ENCODE measurements at regions not wholly inside any gene's neighbourhood (a gene's known extent, or its start where the extent isn't known, plus 50 kb on each side); places are given as distances from the start of the nearest gene placed in this dataset.
A peak's percentile ranks its signal among the peaks of the same experiment; 100 is the strongest.

DNA sequence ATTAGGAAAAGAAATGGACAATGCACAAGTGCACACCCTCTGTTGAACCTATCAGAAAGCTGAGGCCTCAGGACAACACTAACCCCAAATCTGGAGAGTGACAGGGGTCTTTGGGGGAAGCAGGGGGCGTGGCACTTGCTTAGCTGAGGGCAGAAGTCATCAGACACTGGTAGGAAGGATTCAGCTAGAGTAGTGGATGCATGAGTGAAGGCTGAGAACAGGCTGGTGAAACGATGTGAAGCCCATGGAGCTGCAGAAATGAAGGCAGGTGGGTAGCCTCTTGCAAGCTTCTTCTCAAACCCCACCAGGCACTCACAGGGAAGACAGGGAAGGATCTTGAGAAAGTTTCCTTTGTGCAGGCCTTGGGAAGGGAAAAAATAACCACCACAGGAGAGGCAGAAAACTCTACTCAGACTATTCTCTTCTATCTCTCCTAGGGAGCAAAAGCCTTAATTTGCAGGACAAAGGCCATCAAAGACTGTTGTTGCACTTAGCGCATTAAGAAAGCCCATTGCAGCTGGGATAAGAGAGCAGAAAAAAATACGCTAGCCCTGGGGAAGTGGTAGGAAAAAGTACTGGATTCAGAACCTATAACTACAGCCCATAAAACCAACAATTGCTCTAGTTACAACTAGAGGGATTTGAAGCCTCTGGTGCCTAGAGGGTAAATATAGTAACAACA, 193.3 kb upstream of the ZNF536 start:
- in situ Hi-C loops (cut with HindIII; ENCODE audit: low pct_unique_long_range_greater_than_20kb, low sequenced_read_pairs) = no loop called here
- no peak for TF ChIP-seq JUND (IDR thresholded peaks at IDR 0.05; ENCODE audit: low read depth)
- DNase-seq (ENCODE audit: low read depth in 1 of 2, low spot score in 1 of 2) = no peak

DNA sequence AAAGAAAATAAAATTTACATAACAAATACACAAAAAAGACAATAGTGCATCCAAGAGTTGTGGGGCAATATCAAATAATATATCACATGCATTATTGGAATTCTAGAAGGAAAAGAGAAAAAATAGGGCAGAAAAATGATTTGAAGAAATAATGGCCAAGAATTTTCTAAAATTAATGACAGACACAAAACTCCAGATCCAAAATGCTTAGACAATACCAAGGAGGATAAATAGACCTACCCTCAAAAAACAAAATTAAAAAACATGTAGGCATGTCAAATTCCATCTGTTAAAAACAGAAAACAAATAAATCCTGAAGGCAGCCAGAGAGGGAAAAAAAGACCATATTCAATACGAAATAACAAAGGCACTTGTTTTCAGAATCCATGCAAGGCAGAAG, 191.5 kb upstream of the ZNF536 start:
- no peak for DNase-seq (ENCODE audit: low read depth in 1 of 2, low spot score in 1 of 2)
- in situ Hi-C loops (cut with HindIII; ENCODE audit: low pct_unique_long_range_greater_than_20kb, low sequenced_read_pairs) = no loop called here
- TF ChIP-seq JUND (IDR thresholded peaks at IDR 0.05; ENCODE audit: low read depth) = no peak

DNA sequence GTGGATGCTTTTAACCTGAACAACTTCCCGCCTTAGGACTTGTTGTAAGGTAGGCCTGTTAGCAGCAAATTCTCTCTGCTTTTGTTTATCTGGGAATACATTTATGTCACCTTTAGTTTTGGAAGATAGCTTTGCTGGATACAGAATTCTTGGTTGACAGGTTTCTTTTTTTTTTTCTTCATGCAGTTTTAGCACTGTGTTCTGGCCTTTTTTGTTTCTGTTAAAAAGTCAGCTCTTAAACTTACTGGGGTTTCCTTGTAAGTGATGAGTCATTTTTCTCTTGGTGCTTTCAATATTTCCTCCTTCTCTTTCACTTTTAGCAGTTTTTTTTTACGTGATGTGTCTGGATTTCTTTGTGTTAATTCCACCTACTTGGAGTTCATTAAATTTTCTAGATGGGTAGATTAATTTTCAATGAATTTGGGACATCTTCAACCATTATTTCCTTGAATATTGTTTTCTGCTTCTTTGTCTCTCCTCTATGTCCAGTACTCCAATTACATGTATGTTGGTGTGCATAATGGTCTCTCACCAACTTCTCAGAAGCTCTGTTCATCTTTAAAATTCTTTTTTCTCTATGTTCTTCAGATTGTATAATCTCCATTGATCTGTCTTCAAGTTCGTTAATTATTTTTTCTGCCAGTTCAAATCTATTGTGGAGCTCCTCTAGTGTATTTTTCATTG, 188.2 kb upstream of the ZNF536 start:
- no peak for DNase-seq (ENCODE audit: low read depth in 1 of 2, low spot score in 1 of 2)
- in situ Hi-C loops (cut with HindIII; ENCODE audit: low pct_unique_long_range_greater_than_20kb, low sequenced_read_pairs) = no loop called here
- TF ChIP-seq JUND (IDR thresholded peaks at IDR 0.05; ENCODE audit: low read depth) = no peak

DNA sequence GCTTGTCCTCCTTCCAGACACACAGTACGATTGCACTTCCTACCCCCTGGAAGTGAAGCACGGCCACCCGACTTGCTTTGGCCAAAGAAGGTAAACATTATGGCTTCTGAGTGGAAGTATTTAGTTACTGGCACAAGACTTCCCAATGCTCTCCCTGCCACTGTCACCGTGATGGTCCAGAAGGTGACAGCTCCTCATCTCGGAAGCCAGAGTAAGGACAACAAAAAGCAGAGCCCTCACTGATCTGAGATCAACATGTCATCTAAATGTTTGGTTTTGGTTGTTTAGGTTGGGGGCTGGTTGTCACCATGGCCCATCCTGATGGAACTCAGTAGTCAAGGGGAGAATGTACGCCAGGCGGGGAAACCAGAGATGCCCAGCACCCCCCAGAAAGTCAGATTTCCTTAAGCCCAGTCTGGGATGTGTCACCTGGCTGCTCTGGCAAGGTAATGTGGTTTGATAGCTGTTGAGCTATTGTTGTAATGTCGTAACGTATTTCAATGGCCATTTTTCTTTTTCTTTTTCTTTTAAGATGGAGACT, 170.1 kb upstream of the ZNF536 start:
- no peak for DNase-seq (ENCODE audit: low read depth in 1 of 2, low spot score in 1 of 2)
- in situ Hi-C loops (cut with HindIII; ENCODE audit: low pct_unique_long_range_greater_than_20kb, low sequenced_read_pairs) = no loop called here
- no peak for TF ChIP-seq JUND (IDR thresholded peaks at IDR 0.05; ENCODE audit: low read depth)

DNA sequence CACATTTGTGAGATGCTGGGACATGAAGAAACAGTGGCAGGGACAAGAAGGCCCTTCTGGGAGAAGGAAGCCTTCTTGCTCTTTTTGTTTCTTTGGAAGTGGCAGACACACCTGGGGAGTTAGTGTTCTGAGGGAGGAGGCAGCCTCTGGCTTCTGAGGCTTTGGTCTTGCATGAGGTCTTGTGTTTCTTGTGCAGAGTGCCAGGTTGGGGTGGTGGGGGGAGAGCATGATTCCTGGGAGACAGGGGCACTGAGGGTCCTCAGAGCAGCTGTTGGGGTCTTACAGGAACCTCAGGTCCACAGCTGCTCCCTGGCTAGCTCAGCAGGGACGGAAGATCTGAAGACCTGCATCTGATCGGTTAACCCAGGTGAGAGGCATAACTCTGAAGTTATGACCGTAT, 167.5 kb upstream of the ZNF536 start:
- in situ Hi-C loops (cut with HindIII; ENCODE audit: low pct_unique_long_range_greater_than_20kb, low sequenced_read_pairs) = no loop called here
- no peak for TF ChIP-seq JUND (IDR thresholded peaks at IDR 0.05; ENCODE audit: low read depth)
- DNase-seq (ENCODE audit: low read depth in 1 of 2, low spot score in 1 of 2) = no peak

DNA sequence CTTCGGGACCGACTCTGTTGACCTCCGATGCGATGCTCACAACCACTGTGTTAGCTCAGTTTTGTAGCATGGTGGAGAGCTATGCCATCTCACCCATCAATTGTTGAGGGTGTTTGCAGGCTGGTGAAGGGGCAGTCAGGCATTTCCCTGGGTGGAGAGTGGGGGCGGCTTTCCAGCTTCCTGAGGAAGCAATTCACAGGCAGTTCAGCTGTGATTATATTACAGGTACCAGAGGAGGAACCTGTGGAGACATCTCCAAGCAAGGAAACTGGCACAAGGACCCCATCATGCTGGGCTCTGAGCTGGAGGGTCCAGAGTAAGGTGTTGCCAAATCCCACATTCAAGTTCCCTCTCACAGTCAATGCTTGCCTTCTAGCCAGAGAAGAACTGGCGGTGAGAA, 166.0 kb upstream of the ZNF536 start:
- in situ Hi-C loops (cut with HindIII; ENCODE audit: low pct_unique_long_range_greater_than_20kb, low sequenced_read_pairs) = no loop called here
- no peak for TF ChIP-seq JUND (IDR thresholded peaks at IDR 0.05; ENCODE audit: low read depth)
- no peak for DNase-seq (ENCODE audit: low read depth in 1 of 2, low spot score in 1 of 2)

DNA sequence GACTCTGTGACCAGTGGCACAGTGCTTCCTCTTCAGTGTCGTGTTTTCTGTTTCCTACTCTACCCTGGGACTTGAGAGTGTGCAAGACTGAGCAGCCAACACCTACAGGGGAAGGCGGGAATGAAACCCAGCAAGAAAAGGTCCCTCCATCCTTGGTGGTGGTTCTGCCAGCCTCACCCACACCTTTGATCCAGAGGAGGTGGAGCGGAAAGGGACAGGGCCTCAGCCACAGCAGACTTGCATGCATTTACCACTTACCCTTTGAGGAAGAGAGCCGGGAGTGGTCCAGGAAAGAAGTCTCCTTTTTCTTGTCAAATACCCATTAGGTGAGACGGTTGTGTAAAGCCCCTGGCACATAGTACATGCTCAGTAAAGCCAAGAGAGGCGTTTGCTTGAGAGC, 164.8 kb upstream of the ZNF536 start:
- in situ Hi-C loops (cut with HindIII; ENCODE audit: low pct_unique_long_range_greater_than_20kb, low sequenced_read_pairs) = no loop called here
- no peak for DNase-seq (ENCODE audit: low read depth in 1 of 2, low spot score in 1 of 2)

DNA sequence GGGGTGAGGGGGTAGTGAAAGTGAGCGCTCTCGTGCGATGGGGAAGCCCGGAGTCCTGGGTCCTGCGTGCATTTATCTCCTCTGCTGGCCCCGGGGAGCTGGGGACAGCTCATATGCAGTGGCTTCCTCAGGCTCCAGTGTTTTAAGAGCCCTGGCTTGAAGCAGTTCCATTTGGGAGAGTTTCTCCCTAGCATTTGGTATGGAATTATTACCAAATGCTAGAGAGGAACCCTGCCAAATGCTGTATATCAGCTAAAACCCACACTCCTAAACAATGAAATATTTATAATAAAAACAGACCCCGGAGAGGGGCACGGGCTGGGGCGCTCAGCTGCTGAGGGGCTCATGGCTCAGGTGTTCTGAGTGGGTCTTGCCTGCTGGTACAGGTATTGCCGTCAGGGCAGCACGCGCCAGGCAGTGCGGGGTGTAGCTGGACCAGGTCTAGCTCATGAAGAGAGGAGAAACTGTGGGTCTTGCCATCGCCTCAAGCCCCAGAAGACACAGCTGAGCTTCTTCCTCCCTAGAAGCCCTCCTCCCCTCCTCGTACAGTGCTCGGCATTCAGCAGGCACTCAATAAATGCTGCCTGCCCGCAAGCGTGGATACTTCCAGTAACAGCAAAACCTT, 163.6 kb upstream of the ZNF536 start:
- in situ Hi-C loops (cut with HindIII; ENCODE audit: low pct_unique_long_range_greater_than_20kb, low sequenced_read_pairs) = no loop called here
- TF ChIP-seq JUND (IDR thresholded peaks at IDR 0.05; ENCODE audit: low read depth) = no peak
- no peak for DNase-seq (ENCODE audit: low read depth in 1 of 2, low spot score in 1 of 2)

More for the DNA sequence above, 164.8 kb upstream of the ZNF536 start:
- TF ChIP-seq JUND (IDR thresholded peaks at IDR 0.05; ENCODE audit: low read depth) = no peak

DNA sequence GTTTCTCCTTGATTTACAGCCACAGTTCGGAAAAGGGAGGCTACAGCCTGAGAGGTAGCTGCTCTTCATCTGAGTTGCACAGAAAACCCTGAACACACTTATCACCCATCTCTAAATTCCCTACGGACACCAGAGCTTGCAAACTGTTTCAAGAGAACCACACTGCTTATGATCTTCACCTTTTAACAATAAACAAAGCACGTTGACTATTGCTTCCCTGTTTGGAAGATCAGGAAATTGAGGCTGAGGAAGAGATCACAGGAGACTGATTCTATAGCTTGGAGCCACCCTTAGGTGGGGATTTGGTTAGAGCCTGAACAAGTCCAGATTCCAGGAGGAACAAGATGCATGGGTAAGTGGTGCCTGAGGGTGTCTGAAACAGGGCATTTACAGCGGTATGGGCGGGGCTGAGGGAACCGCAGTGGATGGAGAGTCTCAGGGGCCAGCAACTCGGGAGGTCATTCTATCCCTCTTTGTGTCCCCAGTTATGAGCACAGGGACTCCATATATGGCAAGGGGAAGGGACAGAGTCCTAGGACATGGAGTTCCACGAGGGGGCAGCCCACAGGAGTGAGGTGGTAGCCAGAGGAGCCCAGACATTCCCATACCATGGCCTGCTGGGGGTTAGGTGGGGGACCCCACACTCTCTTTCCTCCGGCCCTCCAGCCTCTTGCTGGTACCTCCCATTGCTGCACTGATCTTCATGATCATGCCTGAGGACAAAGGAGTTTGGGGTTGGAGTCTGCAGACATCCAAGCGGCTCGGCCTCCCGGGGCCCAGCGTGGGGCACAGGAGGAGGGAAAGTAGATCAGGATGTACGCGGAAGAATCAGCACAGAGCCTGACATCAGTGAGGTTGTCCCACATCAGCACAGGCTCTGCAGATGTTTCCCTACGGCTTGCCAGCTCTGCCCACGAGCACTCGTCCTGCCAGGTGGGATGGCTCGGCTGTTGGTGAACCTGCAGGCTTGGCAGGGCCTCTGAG, 162.3 kb upstream of the ZNF536 start:
- no peak for DNase-seq (ENCODE audit: low read depth in 1 of 2, low spot score in 1 of 2)
- no peak for TF ChIP-seq JUND (IDR thresholded peaks at IDR 0.05; ENCODE audit: low read depth)
- in situ Hi-C loops (cut with HindIII; ENCODE audit: low pct_unique_long_range_greater_than_20kb, low sequenced_read_pairs) = no loop called here

DNA sequence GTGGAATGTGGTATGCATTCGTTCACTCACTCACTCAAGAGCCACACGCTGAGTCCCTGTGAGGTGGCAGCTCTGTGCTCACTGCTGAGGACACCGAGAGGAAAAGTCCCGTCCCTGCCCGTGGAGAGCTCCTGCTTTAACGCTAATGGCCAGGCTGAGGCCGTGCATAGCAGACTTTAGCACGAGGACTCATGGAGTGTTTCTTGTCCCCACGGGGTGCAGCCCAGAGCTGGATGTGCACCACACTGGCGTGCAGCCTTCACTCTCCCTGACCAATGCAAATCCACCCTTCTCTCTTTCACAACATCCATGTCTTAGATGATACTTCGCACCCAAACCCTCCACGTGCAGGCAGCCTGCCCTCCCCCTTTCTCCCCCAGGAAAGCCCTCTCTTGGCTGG, 159.6 kb upstream of the ZNF536 start:
- DNase-seq (ENCODE audit: low read depth in 1 of 2, low spot score in 1 of 2) = no peak
- in situ Hi-C loops (cut with HindIII; ENCODE audit: low pct_unique_long_range_greater_than_20kb, low sequenced_read_pairs) = no loop called here
- TF ChIP-seq JUND (IDR thresholded peaks at IDR 0.05; ENCODE audit: low read depth) = no peak

DNA sequence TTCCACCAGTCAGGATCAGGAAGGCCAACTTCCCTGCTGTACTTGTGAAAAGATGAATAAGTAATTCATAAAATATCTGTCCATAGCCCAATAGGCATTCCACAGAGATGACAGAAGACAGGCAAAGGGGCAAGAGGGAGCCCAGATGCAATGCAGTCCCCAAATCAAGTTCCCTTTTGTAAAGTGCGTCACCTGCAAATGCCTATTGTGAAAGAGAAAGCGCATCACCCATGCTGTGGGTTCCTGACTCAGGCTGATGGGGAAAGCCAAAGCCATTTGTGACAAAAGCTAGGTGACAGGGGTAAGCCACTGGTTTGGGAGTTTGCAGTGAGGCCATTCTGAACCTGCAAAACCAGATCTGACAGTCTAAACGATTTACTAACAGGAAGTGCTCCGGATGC, 157.5 kb upstream of the ZNF536 start:
- in situ Hi-C loops (cut with HindIII; ENCODE audit: low pct_unique_long_range_greater_than_20kb, low sequenced_read_pairs) = no loop called here
- DNase-seq (ENCODE audit: low read depth in 1 of 2, low spot score in 1 of 2) = peak in 1 of 2 experiments; percentile 43
- TF ChIP-seq JUND (IDR thresholded peaks at IDR 0.05; ENCODE audit: low read depth) = no peak

DNA sequence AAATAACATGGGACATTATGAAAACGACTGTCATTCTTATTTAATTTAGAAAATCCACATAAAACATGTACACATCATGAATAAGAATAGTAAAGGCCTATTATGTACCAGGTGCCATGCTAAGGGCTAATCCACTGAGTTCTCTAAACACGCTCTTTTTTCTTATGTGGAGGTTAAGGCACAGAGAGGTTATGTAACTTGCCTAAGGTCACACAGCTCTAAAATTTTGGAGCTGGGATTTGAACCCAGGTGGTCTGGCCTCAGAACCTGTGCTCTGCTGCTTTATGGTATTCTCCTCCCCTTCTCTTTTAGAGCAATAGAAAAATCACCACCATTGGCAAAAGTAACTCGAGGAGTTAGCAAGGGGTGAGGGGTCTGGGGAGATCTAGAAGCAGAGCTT, 156.9 kb upstream of the ZNF536 start:
- no peak for TF ChIP-seq JUND (IDR thresholded peaks at IDR 0.05; ENCODE audit: low read depth)
- in situ Hi-C loops (cut with HindIII; ENCODE audit: low pct_unique_long_range_greater_than_20kb, low sequenced_read_pairs) = no loop called here
- DNase-seq (ENCODE audit: low read depth in 1 of 2, low spot score in 1 of 2) = no peak

Measured in T47D (cell line).